HEK293T (cell line): ENCODE measurements at regions not wholly inside any gene's neighbourhood (a gene's known extent, or its start where the extent isn't known, plus 50 kb on each side); places are given as distances from the start of the nearest gene placed in this dataset.

Experiments
- ARNT ChIP-seq: fragments of 450-650 bp; IDR thresholded peaks from 2 replicates; pipeline ENCODE4 v1.6.1; 2017; ENCODE audit warnings: mild to moderate bottlenecking
- FOXK2 ChIP-seq: fragments of 450-650 bp; IDR thresholded peaks from 2 replicates; pipeline ENCODE4 v1.6.1; 2016; ENCODE audit warnings: mild to moderate bottlenecking
- FOXM1 ChIP-seq: fragments of 450-650 bp; IDR thresholded peaks from 2 replicates; pipeline ENCODE4 v1.6.1; 2017; ENCODE audit warnings: mild to moderate bottlenecking, borderline replicate concordance
- HDGF ChIP-seq: fragments of 450-650 bp; IDR thresholded peaks from 2 replicates; pipeline ENCODE4 v1.6.1; 2017; ENCODE audit warnings: antibody characterized with exemption, borderline replicate concordance
- SUZ12 ChIP-seq: fragments of 450-650 bp; IDR thresholded peaks from 2 replicates; pipeline ENCODE4 v1.6.1; 2016; ENCODE audit warnings: mild to moderate bottlenecking
- TARDBP ChIP-seq: fragments of 450-650 bp; IDR thresholded peaks from 2 replicates; pipeline ENCODE4 v1.6.1; 2016

DNA sequence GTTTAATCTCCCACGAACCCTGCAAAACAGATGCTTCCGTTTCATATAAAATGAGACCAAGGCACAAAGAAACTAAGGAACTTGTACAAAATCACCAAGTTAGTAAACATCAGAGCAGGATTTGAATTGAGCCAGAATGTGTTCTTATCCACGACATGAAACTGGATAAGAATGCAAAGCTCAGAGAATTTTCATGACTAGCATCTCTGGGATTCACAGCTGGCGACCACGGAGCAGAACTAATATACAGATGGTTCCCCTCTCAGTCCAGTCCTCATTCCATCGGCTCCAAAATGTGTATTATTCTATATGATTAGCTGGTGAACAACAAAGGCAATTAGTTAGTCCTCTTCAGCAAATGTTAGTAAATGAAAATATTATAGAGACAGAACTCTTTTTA is 72.3 kb upstream of the ERG start:
- TF ChIP-seq FOXM1 (no peak), ARNT (no peak), TARDBP (no peak), FOXK2 (no peak), HDGF (no peak), SUZ12 (no peak)
